ENCODE measurements at regions not wholly inside any gene's neighbourhood (a gene's known extent, or its start where the extent isn't known, plus 50 kb on each side); places are given as distances from the start of the nearest gene placed in this dataset.

DNA sequence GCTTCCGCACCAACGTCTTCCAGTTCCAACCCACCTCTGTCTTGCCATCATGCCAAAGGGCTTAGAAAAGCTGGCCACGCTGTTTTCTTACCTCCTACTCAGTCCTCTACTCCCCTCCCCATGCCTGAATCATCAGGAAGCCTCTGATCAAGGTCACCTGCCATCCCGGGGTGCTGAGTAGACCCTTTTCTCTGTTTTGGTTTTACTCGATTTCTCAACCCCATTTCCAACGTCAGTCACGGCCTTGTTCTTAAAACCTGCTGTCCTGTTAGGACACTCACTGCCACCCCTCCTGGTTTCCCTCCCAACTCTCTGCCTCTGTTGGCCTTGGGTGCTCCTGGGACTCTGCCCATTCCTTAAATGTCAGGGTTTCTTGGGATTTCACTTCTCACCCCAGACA is 350.1 kb downstream of the FOXO1 start:
- no peak for TF ChIP-seq POLR2A (IDR thresholded peaks at IDR 0.05)
- TF ChIP-seq, protein P1, sequence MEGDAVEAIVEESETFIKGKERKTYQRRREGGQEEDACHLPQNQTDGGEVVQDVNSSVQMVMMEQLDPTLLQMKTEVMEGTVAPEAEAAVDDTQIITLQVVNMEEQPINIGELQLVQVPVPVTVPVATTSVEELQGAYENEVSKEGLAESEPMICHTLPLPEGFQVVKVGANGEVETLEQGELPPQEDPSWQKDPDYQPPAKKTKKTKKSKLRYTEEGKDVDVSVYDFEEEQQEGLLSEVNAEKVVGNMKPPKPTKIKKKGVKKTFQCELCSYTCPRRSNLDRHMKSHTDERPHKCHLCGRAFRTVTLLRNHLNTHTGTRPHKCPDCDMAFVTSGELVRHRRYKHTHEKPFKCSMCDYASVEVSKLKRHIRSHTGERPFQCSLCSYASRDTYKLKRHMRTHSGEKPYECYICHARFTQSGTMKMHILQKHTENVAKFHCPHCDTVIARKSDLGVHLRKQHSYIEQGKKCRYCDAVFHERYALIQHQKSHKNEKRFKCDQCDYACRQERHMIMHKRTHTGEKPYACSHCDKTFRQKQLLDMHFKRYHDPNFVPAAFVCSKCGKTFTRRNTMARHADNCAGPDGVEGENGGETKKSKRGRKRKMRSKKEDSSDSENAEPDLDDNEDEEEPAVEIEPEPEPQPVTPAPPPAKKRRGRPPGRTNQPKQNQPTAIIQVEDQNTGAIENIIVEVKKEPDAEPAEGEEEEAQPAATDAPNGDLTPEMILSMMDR (IDR thresholded peaks at IDR 0.05), result no peak

All from Peyer's patch (tissue), 4 donors.